ENCODE measurements at regions not wholly inside any gene's neighbourhood (a gene's known extent, or its start where the extent isn't known, plus 50 kb on each side); places are given as distances from the start of the nearest gene placed in this dataset.

DNA sequence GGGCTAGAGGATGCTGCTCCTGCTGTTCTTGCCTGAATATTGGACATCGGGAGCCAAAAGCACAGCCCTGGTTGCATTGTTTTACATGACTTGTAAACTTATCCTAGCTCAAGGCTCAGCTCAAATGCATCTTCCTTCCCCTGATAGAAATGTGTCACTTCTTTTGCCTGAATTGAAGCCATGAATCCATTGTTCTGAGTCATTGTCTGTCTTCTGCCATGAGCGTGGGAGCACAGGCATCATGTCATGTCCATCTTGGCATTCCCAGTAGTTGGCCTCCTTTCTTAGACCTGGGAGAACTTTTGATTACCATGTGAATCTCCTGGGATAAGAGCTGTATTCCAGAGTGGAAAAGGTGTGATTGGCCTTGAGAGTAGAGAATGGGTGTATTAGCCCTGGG is 54.1 kb upstream of the OPN4 start:
- TF ChIP-seq POLR2A (IDR thresholded peaks at IDR 0.05): no peak
- TF ChIP-seq, protein P1, sequence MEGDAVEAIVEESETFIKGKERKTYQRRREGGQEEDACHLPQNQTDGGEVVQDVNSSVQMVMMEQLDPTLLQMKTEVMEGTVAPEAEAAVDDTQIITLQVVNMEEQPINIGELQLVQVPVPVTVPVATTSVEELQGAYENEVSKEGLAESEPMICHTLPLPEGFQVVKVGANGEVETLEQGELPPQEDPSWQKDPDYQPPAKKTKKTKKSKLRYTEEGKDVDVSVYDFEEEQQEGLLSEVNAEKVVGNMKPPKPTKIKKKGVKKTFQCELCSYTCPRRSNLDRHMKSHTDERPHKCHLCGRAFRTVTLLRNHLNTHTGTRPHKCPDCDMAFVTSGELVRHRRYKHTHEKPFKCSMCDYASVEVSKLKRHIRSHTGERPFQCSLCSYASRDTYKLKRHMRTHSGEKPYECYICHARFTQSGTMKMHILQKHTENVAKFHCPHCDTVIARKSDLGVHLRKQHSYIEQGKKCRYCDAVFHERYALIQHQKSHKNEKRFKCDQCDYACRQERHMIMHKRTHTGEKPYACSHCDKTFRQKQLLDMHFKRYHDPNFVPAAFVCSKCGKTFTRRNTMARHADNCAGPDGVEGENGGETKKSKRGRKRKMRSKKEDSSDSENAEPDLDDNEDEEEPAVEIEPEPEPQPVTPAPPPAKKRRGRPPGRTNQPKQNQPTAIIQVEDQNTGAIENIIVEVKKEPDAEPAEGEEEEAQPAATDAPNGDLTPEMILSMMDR (IDR thresholded peaks at IDR 0.05): no peak
